H9 (cell line): ENCODE measurements at regions not wholly inside any gene's neighbourhood (a gene's known extent, or its start where the extent isn't known, plus 50 kb on each side); places are given as distances from the start of the nearest gene placed in this dataset.

Experiments used
- DNase-seq: peaks from one replicate; pipeline ENCODE4 v3.0.0-alpha.2; 2017
- H2AFZ ChIP-seq: one replicate; pipeline ENCODE4 v1.6.1; 2013; ENCODE audit warnings: mild to moderate bottlenecking, low read length, control low read depth, moderate library complexity
- H2AK5ac ChIP-seq: 2 replicates; pipeline ENCODE4 v1.6.1; 2013; ENCODE audit warnings: low read length, control low read depth, mixed read lengths; ENCODE audit not compliant: insufficient read length
- H2BK120ac ChIP-seq: one replicate; pipeline ENCODE4 v1.6.1; 2013; ENCODE audit warnings: low read depth, mild to moderate bottlenecking, low read length, control low read depth, inconsistent platforms; ENCODE audit not compliant: poor library complexity, severe bottlenecking
- H2BK12ac ChIP-seq: 2 replicates; pipeline ENCODE4 v1.6.1; 2013; ENCODE audit warnings: low read length, control low read depth, mixed read lengths, low read depth; ENCODE audit not compliant: insufficient read length
- H2BK15ac ChIP-seq: 2 replicates; pipeline ENCODE4 v1.6.1; 2013; ENCODE audit warnings: low read depth, low read length, control low read depth
- H2BK20ac ChIP-seq: one replicate; pipeline ENCODE4 v1.6.1; 2013; ENCODE audit warnings: low read depth, mild to moderate bottlenecking, low read length, control low read depth, inconsistent platforms; ENCODE audit not compliant: poor library complexity, severe bottlenecking
- H2BK5ac ChIP-seq: 2 replicates; pipeline ENCODE4 v1.6.1; 2013; ENCODE audit warnings: low read length, control low read depth, mixed read lengths; ENCODE audit not compliant: insufficient read length
- H3K14ac ChIP-seq: 2 replicates; pipeline ENCODE4 v1.6.1; 2013; ENCODE audit warnings: low read length, control low read depth; ENCODE audit not compliant: insufficient read depth
- H3K18ac ChIP-seq: 2 replicates; pipeline ENCODE4 v1.6.1; 2013; ENCODE audit warnings: low read depth, mild to moderate bottlenecking, mixed read lengths, low read length, control low read depth; ENCODE audit not compliant: insufficient read length
- H3K23ac ChIP-seq: 2 replicates; pipeline ENCODE4 v1.6.1; 2013; ENCODE audit warnings: low read length, control low read depth, mixed read lengths, low read depth; ENCODE audit not compliant: insufficient read length
- H3K23me2 ChIP-seq: 2 replicates; pipeline ENCODE4 v1.6.1; 2013; ENCODE audit warnings: low read depth, mild to moderate bottlenecking, mixed read lengths, low read length, control low read depth; ENCODE audit not compliant: insufficient read length, poor library complexity, severe bottlenecking
- H3K27ac ChIP-seq: 2 replicates; pipeline ENCODE4 v1.5.1; 2013; ENCODE audit warnings: low read length, control low read depth, mixed read lengths, low read depth; ENCODE audit not compliant: insufficient read length
- H3K27me3 ChIP-seq: 2 replicates; pipeline ENCODE4 v1.6.1; 2013; ENCODE audit warnings: low read length, control low read depth, inconsistent platforms; ENCODE audit not compliant: insufficient read depth
- H3K4ac ChIP-seq: 2 replicates; pipeline ENCODE4 v1.6.1; 2013; ENCODE audit warnings: low read depth, mild to moderate bottlenecking, control low read depth, inconsistent platforms, low read length, moderate library complexity
- H3K4me1 ChIP-seq: 2 replicates; pipeline ENCODE4 v1.6.1; 2013; ENCODE audit warnings: low read length, control low read depth, inconsistent platforms; ENCODE audit not compliant: insufficient read depth
- H3K4me2 ChIP-seq: 2 replicates; pipeline ENCODE4 v1.6.1; 2013; ENCODE audit warnings: low read length, control low read depth, mixed read lengths; ENCODE audit not compliant: insufficient read length, insufficient read depth
- H3K56ac ChIP-seq: 2 replicates; pipeline ENCODE4 v1.6.1; 2013; ENCODE audit warnings: low read depth, mild to moderate bottlenecking, mixed read lengths, low read length, control low read depth; ENCODE audit not compliant: insufficient read length
- H3K79me1 ChIP-seq: 2 replicates; pipeline ENCODE4 v1.6.1; 2013; ENCODE audit warnings: low read depth, mild to moderate bottlenecking, moderate library complexity, low read length, control low read depth, inconsistent platforms; ENCODE audit not compliant: insufficient read depth, poor library complexity, severe bottlenecking
- H3K79me2 ChIP-seq: 2 replicates; pipeline ENCODE4 v1.6.1; 2013; ENCODE audit warnings: low read length, control low read depth, inconsistent platforms; ENCODE audit not compliant: insufficient read depth
- H3K9ac ChIP-seq: 2 replicates; pipeline ENCODE4 v1.6.1; 2013; ENCODE audit warnings: low read length, control low read depth, mixed read lengths; ENCODE audit not compliant: insufficient read length; ENCODE audit errors: extremely low read depth
- H3K9me3 ChIP-seq: one replicate; pipeline ENCODE4 v1.6.1; 2013; ENCODE audit warnings: low read depth, low read length, inconsistent platforms; ENCODE audit not compliant: control insufficient read depth
- H3T11ph ChIP-seq: one replicate; pipeline ENCODE4 v1.6.1; 2013; ENCODE audit warnings: mild to moderate bottlenecking, low read length, control low read depth, inconsistent platforms
- H4K20me1 ChIP-seq: one replicate; pipeline ENCODE4 v1.6.1; 2013; ENCODE audit not compliant: control insufficient read depth, insufficient read length, insufficient read depth
- H4K5ac ChIP-seq: 2 replicates; pipeline ENCODE4 v1.6.1; 2013; ENCODE audit warnings: low read depth, mild to moderate bottlenecking, mixed read lengths, low read length, control low read depth; ENCODE audit not compliant: insufficient read length
- H4K8ac ChIP-seq: replicated peaks from 2 replicates; pipeline ENCODE4 v1.6.1; 2013; ENCODE audit warnings: low read length, control low read depth, mixed read lengths, low read depth; ENCODE audit not compliant: insufficient read length
- H4K91ac ChIP-seq: 2 replicates; pipeline ENCODE4 v1.6.1; 2013; ENCODE audit warnings: low read depth, mild to moderate bottlenecking, moderate library complexity, mixed read lengths, low read length, control low read depth; ENCODE audit not compliant: insufficient read length
- H3K27ac Mint-ChIP-seq, 3 experiments: 2 replicates in 2 of 3; 3 replicates in 1 of 3; pipeline ENCODE4 v1.8.0; 2020 to 2021; ENCODE audit warnings: mixed read lengths in 3 of 3, mild to moderate bottlenecking in 1 of 3, moderate library complexity in 1 of 3
- H3K27me3 Mint-ChIP-seq: 2 replicates; pipeline ENCODE4 v1.8.0; 2021; ENCODE audit warnings: low read depth, mild to moderate bottlenecking, moderate library complexity, mixed read lengths
- H3K36me3 Mint-ChIP-seq, 3 experiments: 2 replicates in 2 of 3; 3 replicates in 1 of 3; pipeline ENCODE4 v1.8.0; 2020 to 2021; ENCODE audit warnings: low read depth in 3 of 3, mixed read lengths in 3 of 3; ENCODE audit not compliant: insufficient read depth in 1 of 3
- H3K4me1 Mint-ChIP-seq, 2 experiments: 2 replicates each; pipeline ENCODE4 v1.8.0; 2020; ENCODE audit warnings: mixed read lengths in 2 of 2
- H3K4me3 Mint-ChIP-seq, 2 experiments: 2 replicates in 1 of 2; 3 replicates in 1 of 2; pipeline ENCODE4 v1.8.0; 2020 to 2021; ENCODE audit warnings: mild to moderate bottlenecking in 2 of 2, mixed read lengths in 2 of 2, moderate library complexity in 1 of 2
- H3K9me3 Mint-ChIP-seq, 2 experiments: 2 replicates in 1 of 2; 3 replicates in 1 of 2; pipeline ENCODE4 v1.8.0; 2020; ENCODE audit warnings: mild to moderate bottlenecking in 2 of 2, mixed read lengths in 2 of 2, moderate library complexity in 1 of 2
- WGBS: extraction: QIAGEN DNeasy Blood & Tissue Kit; methylation state at CpG from one replicate; pipeline ENCODE4 v1.1.7; 2013; ENCODE audit warnings: missing lambda C conversion rate, low lambda C conversion rate, mixed read lengths; ENCODE audit not compliant: insufficient read length; ENCODE audit errors: extremely low coverage; 5-methylcytosine and 5-hydroxymethylcytosine counted together
- TF ChIP-seq, protein P1 (sequence below): fragments of 200-600 bp; sonication (generic); conservative IDR thresholded peaks from 3 replicates; pipeline ENCODE4 v1.8.0; 2021; ENCODE audit warnings: antibody characterized with exemption, mild to moderate bottlenecking

DNA sequence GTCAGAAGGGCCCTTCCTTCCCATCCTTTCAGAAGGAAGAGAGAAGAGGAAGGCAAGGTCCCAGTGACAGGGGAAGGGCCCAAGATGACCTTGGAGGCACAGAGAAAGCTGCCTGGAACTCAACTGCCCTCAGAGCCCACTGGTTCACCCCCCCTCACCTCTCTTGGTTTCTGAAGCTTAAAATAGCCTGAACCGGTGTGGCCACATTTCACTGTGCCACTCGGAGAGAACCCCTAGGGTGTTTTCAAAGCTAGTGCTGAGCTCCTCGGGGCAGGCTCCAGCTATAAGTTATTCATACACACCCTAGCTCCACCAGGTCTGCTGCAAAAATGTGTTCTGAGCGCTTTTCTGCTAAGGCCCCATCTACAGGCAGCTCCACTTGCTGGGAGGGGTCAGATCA is 60.9 kb upstream of the ADRB1 start:
- no peak overlapping the region for H2BK5ac ChIP-seq
- peaks cover 12 to 22% of the 10 kb centered on the region in 2 experiments for H3K4me1 Mint-ChIP-seq
- no peaks in the 10 kb centered on the region; a peak in 1 of 5 replicates for H3K9me3 Mint-ChIP-seq
- TF ChIP-seq, protein P1, sequence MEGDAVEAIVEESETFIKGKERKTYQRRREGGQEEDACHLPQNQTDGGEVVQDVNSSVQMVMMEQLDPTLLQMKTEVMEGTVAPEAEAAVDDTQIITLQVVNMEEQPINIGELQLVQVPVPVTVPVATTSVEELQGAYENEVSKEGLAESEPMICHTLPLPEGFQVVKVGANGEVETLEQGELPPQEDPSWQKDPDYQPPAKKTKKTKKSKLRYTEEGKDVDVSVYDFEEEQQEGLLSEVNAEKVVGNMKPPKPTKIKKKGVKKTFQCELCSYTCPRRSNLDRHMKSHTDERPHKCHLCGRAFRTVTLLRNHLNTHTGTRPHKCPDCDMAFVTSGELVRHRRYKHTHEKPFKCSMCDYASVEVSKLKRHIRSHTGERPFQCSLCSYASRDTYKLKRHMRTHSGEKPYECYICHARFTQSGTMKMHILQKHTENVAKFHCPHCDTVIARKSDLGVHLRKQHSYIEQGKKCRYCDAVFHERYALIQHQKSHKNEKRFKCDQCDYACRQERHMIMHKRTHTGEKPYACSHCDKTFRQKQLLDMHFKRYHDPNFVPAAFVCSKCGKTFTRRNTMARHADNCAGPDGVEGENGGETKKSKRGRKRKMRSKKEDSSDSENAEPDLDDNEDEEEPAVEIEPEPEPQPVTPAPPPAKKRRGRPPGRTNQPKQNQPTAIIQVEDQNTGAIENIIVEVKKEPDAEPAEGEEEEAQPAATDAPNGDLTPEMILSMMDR: no peak
- DNase-seq: no peak
- no peak overlapping the region for H3K27ac Mint-ChIP-seq
- no peak overlapping the region for H2BK15ac ChIP-seq
- H2BK120ac ChIP-seq: no peak overlapping the region
- H3K4me3 Mint-ChIP-seq: no peak overlapping the region
- no peaks in the 10 kb centered on the region; the same call in 1 of the 2 replicates for H3K27me3 ChIP-seq
- H3K9me3 ChIP-seq: no peaks in the 10 kb centered on the region
- no peak overlapping the region for H4K8ac ChIP-seq
- no peak overlapping the region for H4K5ac ChIP-seq
- H3K27me3 Mint-ChIP-seq: peaks cover 2% of the 10 kb centered on the region; the same call in 1 of the 2 replicates
- H2AFZ ChIP-seq: no peak overlapping the region
- no peak overlapping the region for H3K9ac ChIP-seq
- H2BK12ac ChIP-seq: no peak overlapping the region
- no peak overlapping the region for H3K18ac ChIP-seq
- no peaks in the 10 kb centered on the region; a peak in 1 of 7 replicates for H3K36me3 Mint-ChIP-seq
- no peak overlapping the region for H3T11ph ChIP-seq
- H4K20me1 ChIP-seq: no peaks in the 10 kb centered on the region
- no peak overlapping the region for H3K56ac ChIP-seq
- no peak overlapping the region for H3K23ac ChIP-seq
- no peak overlapping the region for H3K4me2 ChIP-seq
- no peak overlapping the region for H3K27ac ChIP-seq
- no peak overlapping the region for H2BK20ac ChIP-seq
- no CpG with 5 or more reads among the region's 4 CpGs for WGBS
- no peak overlapping the region for H3K4ac ChIP-seq
- H3K79me1 ChIP-seq: no peaks in the 10 kb centered on the region
- H3K14ac ChIP-seq: no peak overlapping the region
- H2AK5ac ChIP-seq: no peak overlapping the region
- 0 out of 2 replicates have a peak, but pooled peaks cover 2% of the 10 kb centered on the region for H3K4me1 ChIP-seq
- no peak overlapping the region for H4K91ac ChIP-seq
- no peaks in the 10 kb centered on the region for H3K23me2 ChIP-seq
- H3K79me2 ChIP-seq: no peaks in the 10 kb centered on the region
